Transverse colon (tissue), 4 donors: ENCODE measurements at regions not wholly inside any gene's neighbourhood (a gene's known extent, or its start where the extent isn't known, plus 50 kb on each side); places are given as distances from the start of the nearest gene placed in this dataset.

Source experiments
- DNase-seq: peaks from one replicate; pipeline ENCODE4 v3.0.0-alpha.2; 2019
- H3K27ac ChIP-seq, 4 donors: fragments of 200-600 bp; sonication (generic); 2 replicates each; pipeline ENCODE4 v1.5.1; 2016 to 2018; ENCODE audit warnings: inconsistent platforms in 4 of 4
- H3K27me3 ChIP-seq: fragments of 200-600 bp; sonication (generic); 2 replicates; pipeline ENCODE4 v1.5.1; 2017; ENCODE audit warnings: inconsistent platforms
- H3K36me3 ChIP-seq, 4 donors: fragments of 200-600 bp; sonication (generic); 2 replicates each; pipeline ENCODE4 v1.5.1; 2017 to 2019; ENCODE audit warnings: inconsistent platforms in 4 of 4
- H3K4me1 ChIP-seq, 4 donors: fragments of 200-600 bp; sonication (generic); 2 replicates each; pipeline ENCODE4 v1.5.1; 2017 to 2020; ENCODE audit warnings: inconsistent platforms in 4 of 4
- H3K4me3 ChIP-seq, 4 donors: fragments of 200-600 bp; sonication (generic); 1 replicate in 1 of 4; 2 replicates in 3 of 4; pipeline versions ENCODE4 v1.5.1 to v1.6.1; 2017 to 2019; ENCODE audit warnings: inconsistent platforms in 4 of 4
- H3K9me3 ChIP-seq, 2 donors: fragments of 200-600 bp; sonication (generic); 2 replicates each; pipeline ENCODE4 v1.5.1; 2017 to 2019; ENCODE audit warnings: inconsistent platforms in 2 of 2
- CTCF ChIP-seq, 5 experiments: fragments of 200-600 bp in 3 of 5; fragments of 450-650 bp in 2 of 5; sonication (generic) in 3 of 5; IDR thresholded peaks; 1 replicate in 2 of 5; 2 replicates in 3 of 5; pipeline ENCODE4 v1.5.1; 2016 to 2017; ENCODE audit warnings: antibody characterized with exemption in 5 of 5, inconsistent platforms in 3 of 5, mild to moderate bottlenecking in 2 of 5, moderate library complexity in 1 of 5
- EP300 ChIP-seq: sonication (generic); formaldehyde crosslinking; IDR thresholded peaks from one replicate; pipeline ENCODE4 v1.6.1; 2017; ENCODE audit warnings: antibody characterized with exemption, low read depth
- POLR2A ChIP-seq: fragments of 450-650 bp; IDR thresholded peaks from one replicate; pipeline ENCODE4 v1.6.1; 2016; ENCODE audit warnings: antibody characterized with exemption, mild to moderate bottlenecking, moderate library complexity
- POLR2AphosphoS5 ChIP-seq, 3 donors: sonication (generic); formaldehyde crosslinking; IDR thresholded peaks; one replicate each; pipeline ENCODE4 v1.6.1; 2016; ENCODE audit warnings: antibody characterized with exemption in 3 of 3
- WGBS, 2 donors: methylation state at CpG; one replicate each; pipeline ENCODE4 v1.1.5; 2018; ENCODE audit warnings: low coverage in 1 of 2; 5-methylcytosine and 5-hydroxymethylcytosine counted together
- in situ Hi-C, 4 donors: fragments of 200-750 bp; cut with MboI; loops; one replicate each; pipeline versions ENCODE4 v1.15.0 to v1.15.1; 2017; ENCODE audit warnings: low sequenced_read_pairs in 3 of 4, low pct_ligation_motif_present in 1 of 4, low pct_unique_long_range_greater_than_20kb in 1 of 4
- intact Hi-C: fragments of 100-400 bp; cut with DNase I; formaldehyde crosslinking; loops from one replicate; pipeline ENCODE4 v1.15.1; 2023; ENCODE audit warnings: low total_unique reads

GRCh38 chr20:55597526-55597925 lies 407.8 kb downstream of the CBLN4 start:
- Histone ChIP-seq H3K4me3 (no peak overlapping the region), H3K9me3 (no peaks in the 10 kb centered on the region), H3K27me3 (no peaks in the 10 kb centered on the region), H3K27ac (no peak overlapping the region), H3K36me3 (no peaks in the 10 kb centered on the region), H3K4me1 (no peaks in the 10 kb centered on the region)
- in situ Hi-C loops (no loop called here), intact Hi-C loops (no loop called here)
- TF ChIP-seq EP300 (no peak), POLR2AphosphoS5 (IDR thresholded peaks at IDR 0.05) (no peak), CTCF (IDR thresholded peaks at IDR 0.05) (no peak), POLR2A (no peak)
- 80 to 85% methylated on average over 1 of the region's 1 CpG for WGBS, 2 donors
- no peak for DNase-seq

DNA sequence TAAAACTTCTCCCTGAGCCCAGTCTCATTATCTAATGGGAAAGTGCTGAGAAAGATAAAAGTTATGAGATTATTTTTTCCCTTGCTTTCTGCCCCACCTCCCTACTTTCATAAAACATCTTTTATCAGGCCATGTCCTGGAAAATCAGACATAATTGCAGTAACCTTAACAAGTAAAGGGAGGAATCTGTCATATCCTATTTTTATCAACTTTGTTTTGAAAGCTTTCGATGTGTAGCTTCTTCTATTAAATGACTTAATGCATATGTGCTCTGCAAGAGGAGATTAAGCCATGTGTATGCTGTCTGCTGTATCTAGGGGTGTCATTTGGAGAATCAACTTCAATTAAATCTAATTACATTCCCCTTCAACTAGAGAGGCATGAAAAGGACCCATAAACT lies 408.9 kb downstream of the CBLN4 start:
- TF ChIP-seq POLR2A: no peak
- no peak for TF ChIP-seq EP300
- no peak for TF ChIP-seq CTCF (IDR thresholded peaks at IDR 0.05)
- no peak for TF ChIP-seq POLR2AphosphoS5 (IDR thresholded peaks at IDR 0.05)
- no peak for DNase-seq
- H3K4me3 ChIP-seq: no peak overlapping the region
- no peaks in the 10 kb centered on the region for H3K27me3 ChIP-seq
- no peaks in the 10 kb centered on the region for H3K4me1 ChIP-seq
- H3K27ac ChIP-seq: no peak overlapping the region
- in situ Hi-C loops (no loop called here), intact Hi-C loops (no loop called here)
- no peaks in the 10 kb centered on the region for H3K9me3 ChIP-seq
- H3K36me3 ChIP-seq: no peaks in the 10 kb centered on the region
- WGBS, 2 donors: 80 to 100% methylated on average over 1 of the region's 1 CpG

- Histone ChIP-seq H3K27ac (no peak overlapping the region), H3K36me3 (no peaks in the 10 kb centered on the region), H3K9me3 (no peaks in the 10 kb centered on the region), H3K27me3 (no peaks in the 10 kb centered on the region), H3K4me1 (no peaks in the 10 kb centered on the region), H3K4me3 (no peak overlapping the region)
- in situ Hi-C loops: no loop called here
- intact Hi-C loops: no loop called here
- no peak for DNase-seq
- TF ChIP-seq POLR2AphosphoS5 (IDR thresholded peaks at IDR 0.05) (no peak), EP300 (no peak), CTCF (IDR thresholded peaks at IDR 0.05) (no peak), POLR2A (no peak)
- 79 to 88% methylated on average over 8 of the region's 8 CpGs for WGBS, 2 donors
Observed at GRCh38 chr20:55592866-55593265, 412.5 kb downstream of the CBLN4 start.

- Histone ChIP-seq H3K27me3 (no peaks in the 10 kb centered on the region), H3K4me1 (no peaks in the 10 kb centered on the region), H3K4me3 (no peak overlapping the region), H3K27ac (no peak overlapping the region), H3K9me3 (no peaks in the 10 kb centered on the region), H3K36me3 (no peaks in the 10 kb centered on the region)
- 40 to 63% methylated on average over 1 to 4 of the region's 4 CpGs for WGBS, 2 donors
- no peak for DNase-seq
- TF ChIP-seq CTCF (IDR thresholded peaks at IDR 0.05) (no peak), POLR2A (no peak), POLR2AphosphoS5 (IDR thresholded peaks at IDR 0.05) (no peak), EP300 (no peak)
- in situ Hi-C loops (no loop called here), intact Hi-C loops (no loop called here)
Observed at GRCh38 chr20:55586610-55587009, 418.7 kb downstream of the CBLN4 start.
